IPS-18c (cell line): ENCODE measurements at regions not wholly inside any gene's neighbourhood (a gene's known extent, or its start where the extent isn't known, plus 50 kb on each side); places are given as distances from the start of the nearest gene placed in this dataset.
A peak's percentile ranks its signal among the peaks of the same experiment; 100 is the strongest.
"Not testable (repeated sequence)": the region's sequence is repeated elsewhere in the genome, so short reads cannot be mapped to it uniquely, and the experiment has no call there.

Experiments
- H3K4me3 ChIP-seq: 2 replicates; pipeline ENCODE4 v1.7.0; 2013; ENCODE audit warnings: low read depth, mild to moderate bottlenecking, low read length, moderate library complexity; ENCODE audit not compliant: insufficient read depth
- H3K9me3 ChIP-seq: one replicate; pipeline ENCODE4 v1.6.1; 2013; ENCODE audit warnings: mild to moderate bottlenecking, low read length, moderate library complexity; ENCODE audit not compliant: control insufficient read depth, insufficient read depth

GRCh38 chr19:30680399-30680798, 308.2 kb downstream of the ZNF536 start:
- not testable (repeated sequence) for H3K9me3 ChIP-seq

GRCh38 chr19:30679789-30680188, 307.6 kb downstream of the ZNF536 start:
- Histone ChIP-seq H3K9me3 (no peaks in the 10 kb centered on the region), H3K4me3 (no peak overlapping the region)

More at GRCh38 chr19:30680399-30680798, 308.2 kb downstream of the ZNF536 start:
- not testable (repeated sequence) for H3K4me3 ChIP-seq

- Histone ChIP-seq H3K4me3 (no peak overlapping the region), H3K9me3 (no peaks in the 10 kb centered on the region)
Observed at GRCh38 chr19:30679153-30679702, 307.0 kb downstream of the ZNF536 start.

GRCh38 chr19:30678168-30678567, 306.0 kb downstream of the ZNF536 start:
- H3K9me3 ChIP-seq: no peaks in the 10 kb centered on the region
- H3K4me3 ChIP-seq: no peak overlapping the region

- no peak overlapping the region for H3K4me3 ChIP-seq
- H3K9me3 ChIP-seq: no peaks in the 10 kb centered on the region
Observed at GRCh38 chr19:30677702-30678101, 305.5 kb downstream of the ZNF536 start.

- H3K4me3 ChIP-seq: no peak overlapping the region
- no peaks in the 10 kb centered on the region for H3K9me3 ChIP-seq
Observed at GRCh38 chr19:30676990-30677679, 305.0 kb downstream of the ZNF536 start.

- Histone ChIP-seq H3K9me3 (no peaks in the 10 kb centered on the region), H3K4me3 (no peak overlapping the region)
Observed at GRCh38 chr19:30675086-30675485, 302.9 kb downstream of the ZNF536 start.

GRCh38 chr19:30674656-30675055, 302.5 kb downstream of the ZNF536 start:
- Histone ChIP-seq H3K4me3 (no peak overlapping the region), H3K9me3 (no peaks in the 10 kb centered on the region)

GRCh38 chr19:30673336-30673735, 301.2 kb downstream of the ZNF536 start:
- no peaks in the 10 kb centered on the region for H3K9me3 ChIP-seq
- no peak overlapping the region for H3K4me3 ChIP-seq

GRCh38 chr19:30672926-30673325, 300.7 kb downstream of the ZNF536 start:
- Histone ChIP-seq H3K9me3 (no peaks in the 10 kb centered on the region), H3K4me3 (no peak overlapping the region)

- no peak overlapping the region for H3K4me3 ChIP-seq
- no peaks in the 10 kb centered on the region for H3K9me3 ChIP-seq
Observed at GRCh38 chr19:30671622-30672051, 299.5 kb downstream of the ZNF536 start.

GRCh38 chr19:30671367-30671619, 299.1 kb downstream of the ZNF536 start:
- H3K4me3 ChIP-seq: no peak overlapping the region
- H3K9me3 ChIP-seq: no peaks in the 10 kb centered on the region

GRCh38 chr19:30670562-30671366, 298.6 kb downstream of the ZNF536 start:
- H3K4me3 ChIP-seq: no peak overlapping the region
- no peaks in the 10 kb centered on the region for H3K9me3 ChIP-seq

GRCh38 chr19:30670011-30670329, 297.8 kb downstream of the ZNF536 start:
- no peaks in the 10 kb centered on the region for H3K9me3 ChIP-seq
- no peak overlapping the region for H3K4me3 ChIP-seq

GRCh38 chr19:30669329-30670010, 297.3 kb downstream of the ZNF536 start:
- Histone ChIP-seq H3K4me3 (peak overlapping the region; percentile 36; the same call in 1 of the 2 replicates), H3K9me3 (no peaks in the 10 kb centered on the region)

- no peaks in the 10 kb centered on the region for H3K9me3 ChIP-seq
- H3K4me3 ChIP-seq: no peak overlapping the region
Observed at GRCh38 chr19:30668521-30669155, 296.5 kb downstream of the ZNF536 start.

GRCh38 chr19:30667746-30668145, 295.6 kb downstream of the ZNF536 start:
- no peak overlapping the region for H3K4me3 ChIP-seq
- H3K9me3 ChIP-seq: no peaks in the 10 kb centered on the region
